Activated CD8-positive, alpha-beta memory T cell treated with anti-CD3 and anti-CD28 coated beads, Interleukin-2, amount 50 U/mL, for 48 hours (primary cell): ENCODE measurements at regions not wholly inside any gene's neighbourhood (a gene's known extent, or its start where the extent isn't known, plus 50 kb on each side); places are given as distances from the start of the nearest gene placed in this dataset.
"Not testable (repeated sequence)": the region's sequence is repeated elsewhere in the genome, so short reads cannot be mapped to it uniquely, and the experiment has no call there.

Experiments
- DNase-seq: peaks from one replicate; pipeline ENCODE4 v3.0.0-alpha.2; 2020

GRCh38 chr4:140244328-140244727, 90.3 kb upstream of the MAML3 start:
- DNase-seq = no peak

- no peak for DNase-seq
Observed at GRCh38 chr4:140243278-140243753, 89.3 kb upstream of the MAML3 start.

GRCh38 chr4:140242357-140243277, 88.6 kb upstream of the MAML3 start:
- DNase-seq = no peak

- DNase-seq = no peak
Observed at GRCh38 chr4:140240237-140240636, 86.3 kb upstream of the MAML3 start.

- DNase-seq = no peak
Observed at GRCh38 chr4:140239311-140239710, 85.3 kb upstream of the MAML3 start.

GRCh38 chr4:140238351-140239056, 84.5 kb upstream of the MAML3 start:
- no peak for DNase-seq

GRCh38 chr4:140237616-140238350, 83.8 kb upstream of the MAML3 start:
- DNase-seq = no peak

- DNase-seq = no peak
Observed at GRCh38 chr4:140236654-140237169, 82.7 kb upstream of the MAML3 start.

- DNase-seq = no peak
Observed at GRCh38 chr4:140234697-140235060, 80.7 kb upstream of the MAML3 start.

- no peak for DNase-seq
Observed at GRCh38 chr4:140233791-140234696, 80.1 kb upstream of the MAML3 start.

- DNase-seq = no peak
Observed at GRCh38 chr4:140229881-140230280, 75.9 kb upstream of the MAML3 start.

GRCh38 chr4:140227286-140227685, 73.3 kb upstream of the MAML3 start:
- no peak for DNase-seq

GRCh38 chr4:140223056-140223810, 69.2 kb upstream of the MAML3 start:
- no peak for DNase-seq

GRCh38 chr4:140222171-140222570, 68.2 kb upstream of the MAML3 start:
- no peak for DNase-seq

- no peak for DNase-seq
Observed at GRCh38 chr4:140220058-140220457, 66.1 kb upstream of the MAML3 start.

GRCh38 chr4:140219567-140219966, 65.6 kb upstream of the MAML3 start:
- no peak for DNase-seq

- DNase-seq = not testable (repeated sequence)
Observed at GRCh38 chr4:140219070-140219469, 65.1 kb upstream of the MAML3 start.

- no peak for DNase-seq
Observed at GRCh38 chr4:140213749-140214148, 59.8 kb upstream of the MAML3 start.

- no peak for DNase-seq
Observed at GRCh38 chr4:140213116-140213515, 59.1 kb upstream of the MAML3 start.

- no peak for DNase-seq
Observed at GRCh38 chr4:140212646-140213045, 58.7 kb upstream of the MAML3 start.

- no peak for DNase-seq
Observed at GRCh38 chr4:140212194-140212593, 58.2 kb upstream of the MAML3 start.
